SU-DHL-6 (cell line): ENCODE measurements at regions not wholly inside any gene's neighbourhood (a gene's known extent, or its start where the extent isn't known, plus 50 kb on each side); places are given as distances from the start of the nearest gene placed in this dataset.

ENCODE experiments used
- EZH2phosphoT487 ChIP-seq: fragments of 200-600 bp; sonication (generic), shearing (Covaris generic); conservative IDR thresholded peaks from 2 replicates; pipeline ENCODE4 v1.6.1; 2018; ENCODE audit warnings: mild to moderate bottlenecking, antibody characterized with exemption, low read length, moderate library complexity, mixed read lengths
- TF ChIP-seq, protein P1 (sequence below): fragments of 200-600 bp; sonication (generic); IDR thresholded peaks from one replicate; pipeline ENCODE4 v1.5.1; 2017; ENCODE audit warnings: antibody characterized with exemption, mild to moderate bottlenecking, low read length, moderate library complexity; ENCODE audit not compliant: insufficient read depth, poor library complexity, severe bottlenecking

DNA sequence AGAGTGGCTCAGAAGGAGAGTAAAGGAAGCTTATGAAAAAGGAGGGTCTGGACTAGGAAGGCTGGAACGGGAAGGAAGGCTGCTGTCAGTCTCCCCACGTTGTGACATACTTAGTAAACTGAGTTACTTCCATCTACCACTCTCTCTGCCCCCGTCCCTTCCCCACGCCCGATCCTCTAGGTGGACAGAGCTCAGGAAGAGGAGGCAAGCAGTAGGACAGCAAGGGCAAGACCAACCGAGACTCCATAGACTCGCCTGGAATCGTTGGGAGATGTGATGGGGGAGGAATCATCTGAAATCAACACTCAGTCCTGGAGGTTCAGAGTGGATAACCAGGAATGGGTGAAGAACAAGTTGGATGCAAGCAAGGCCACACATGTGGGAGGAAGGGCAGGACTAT is 240.7 kb downstream of the BUD13 start:
- TF ChIP-seq, protein P1, sequence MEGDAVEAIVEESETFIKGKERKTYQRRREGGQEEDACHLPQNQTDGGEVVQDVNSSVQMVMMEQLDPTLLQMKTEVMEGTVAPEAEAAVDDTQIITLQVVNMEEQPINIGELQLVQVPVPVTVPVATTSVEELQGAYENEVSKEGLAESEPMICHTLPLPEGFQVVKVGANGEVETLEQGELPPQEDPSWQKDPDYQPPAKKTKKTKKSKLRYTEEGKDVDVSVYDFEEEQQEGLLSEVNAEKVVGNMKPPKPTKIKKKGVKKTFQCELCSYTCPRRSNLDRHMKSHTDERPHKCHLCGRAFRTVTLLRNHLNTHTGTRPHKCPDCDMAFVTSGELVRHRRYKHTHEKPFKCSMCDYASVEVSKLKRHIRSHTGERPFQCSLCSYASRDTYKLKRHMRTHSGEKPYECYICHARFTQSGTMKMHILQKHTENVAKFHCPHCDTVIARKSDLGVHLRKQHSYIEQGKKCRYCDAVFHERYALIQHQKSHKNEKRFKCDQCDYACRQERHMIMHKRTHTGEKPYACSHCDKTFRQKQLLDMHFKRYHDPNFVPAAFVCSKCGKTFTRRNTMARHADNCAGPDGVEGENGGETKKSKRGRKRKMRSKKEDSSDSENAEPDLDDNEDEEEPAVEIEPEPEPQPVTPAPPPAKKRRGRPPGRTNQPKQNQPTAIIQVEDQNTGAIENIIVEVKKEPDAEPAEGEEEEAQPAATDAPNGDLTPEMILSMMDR: no peak
- TF ChIP-seq EZH2phosphoT487: no peak
